Mononuclear cell (primary cell): ENCODE measurements at regions not wholly inside any gene's neighbourhood (a gene's known extent, or its start where the extent isn't known, plus 50 kb on each side); places are given as distances from the start of the nearest gene placed in this dataset.

ENCODE experiments used
- H3K27me3 ChIP-seq: 2 replicates; pipeline ENCODE4 v1.6.0; 2011; ENCODE audit warnings: low read length, control low read depth; ENCODE audit not compliant: insufficient read depth
- H3K4me1 ChIP-seq: 2 replicates; pipeline ENCODE4 v1.5.1; 2011; ENCODE audit warnings: mild to moderate bottlenecking, low read length, control low read depth; ENCODE audit not compliant: insufficient read depth
- H3K4me3 ChIP-seq: 2 replicates; pipeline ENCODE4 v1.5.1; 2011; ENCODE audit warnings: mild to moderate bottlenecking, low read length, moderate library complexity
- H3K9me3 ChIP-seq: 2 replicates; pipeline ENCODE4 v1.5.1; 2011; ENCODE audit warnings: low read depth, mild to moderate bottlenecking, control low read depth, low read length

GRCh38 chr16:73747328-73747727 lies 549.3 kb upstream of the PSMD7 start:
- H3K27me3 ChIP-seq: no peaks in the 10 kb centered on the region
- no peak overlapping the region for H3K4me3 ChIP-seq
- no peaks in the 10 kb centered on the region for H3K9me3 ChIP-seq
- no peaks in the 10 kb centered on the region for H3K4me1 ChIP-seq

- Histone ChIP-seq H3K4me3 (no peak overlapping the region), H3K4me1 (no peaks in the 10 kb centered on the region), H3K9me3 (no peaks in the 10 kb centered on the region), H3K27me3 (no peaks in the 10 kb centered on the region)
Measured at GRCh38 chr16:73746554-73746953, 550.1 kb upstream of the PSMD7 start.

- Histone ChIP-seq H3K4me1 (no peaks in the 10 kb centered on the region), H3K27me3 (no peaks in the 10 kb centered on the region), H3K4me3 (no peak overlapping the region), H3K9me3 (no peaks in the 10 kb centered on the region)
Measured at GRCh38 chr16:73743665-73744496, 552.7 kb upstream of the PSMD7 start.

GRCh38 chr16:73739049-73739769 lies 557.4 kb upstream of the PSMD7 start:
- no peaks in the 10 kb centered on the region for H3K27me3 ChIP-seq

GRCh38 chr16:73738266-73738665 lies 558.3 kb upstream of the PSMD7 start:
- H3K9me3 ChIP-seq: no peaks in the 10 kb centered on the region
- H3K4me1 ChIP-seq: no peaks in the 10 kb centered on the region
- no peak overlapping the region for H3K4me3 ChIP-seq
- no peaks in the 10 kb centered on the region for H3K27me3 ChIP-seq

More at GRCh38 chr16:73739049-73739769, 557.4 kb upstream of the PSMD7 start:
- H3K9me3 ChIP-seq: no peaks in the 10 kb centered on the region
- H3K4me3 ChIP-seq: no peak overlapping the region
- no peaks in the 10 kb centered on the region for H3K4me1 ChIP-seq

GRCh38 chr16:73737637-73738036 lies 559.0 kb upstream of the PSMD7 start:
- H3K27me3 ChIP-seq: no peaks in the 10 kb centered on the region
- no peaks in the 10 kb centered on the region for H3K4me1 ChIP-seq
- H3K4me3 ChIP-seq: no peak overlapping the region
- H3K9me3 ChIP-seq: no peaks in the 10 kb centered on the region

- H3K4me1 ChIP-seq: no peaks in the 10 kb centered on the region
- H3K27me3 ChIP-seq: no peaks in the 10 kb centered on the region
- H3K4me3 ChIP-seq: no peak overlapping the region
- H3K9me3 ChIP-seq: no peaks in the 10 kb centered on the region
Measured at GRCh38 chr16:73735954-73736353, 560.7 kb upstream of the PSMD7 start.

- Histone ChIP-seq H3K4me3 (no peak overlapping the region), H3K9me3 (no peaks in the 10 kb centered on the region), H3K27me3 (no peaks in the 10 kb centered on the region), H3K4me1 (no peaks in the 10 kb centered on the region)
Measured at GRCh38 chr16:73735018-73735417, 561.6 kb upstream of the PSMD7 start.

- H3K4me3 ChIP-seq: no peak overlapping the region
- no peaks in the 10 kb centered on the region for H3K27me3 ChIP-seq
- no peaks in the 10 kb centered on the region for H3K4me1 ChIP-seq
Measured at GRCh38 chr16:73732681-73733080, 563.9 kb upstream of the PSMD7 start.

GRCh38 chr16:73732143-73732542 lies 564.5 kb upstream of the PSMD7 start:
- H3K9me3 ChIP-seq: no peaks in the 10 kb centered on the region
- no peaks in the 10 kb centered on the region for H3K4me1 ChIP-seq
- no peaks in the 10 kb centered on the region for H3K27me3 ChIP-seq
- H3K4me3 ChIP-seq: no peak overlapping the region

More at GRCh38 chr16:73732681-73733080, 563.9 kb upstream of the PSMD7 start:
- no peaks in the 10 kb centered on the region for H3K9me3 ChIP-seq

- no peaks in the 10 kb centered on the region for H3K27me3 ChIP-seq
- no peak overlapping the region for H3K4me3 ChIP-seq
- H3K4me1 ChIP-seq: no peaks in the 10 kb centered on the region
- no peaks in the 10 kb centered on the region for H3K9me3 ChIP-seq
Measured at GRCh38 chr16:73730481-73731090, 566.0 kb upstream of the PSMD7 start.

GRCh38 chr16:73725156-73725555 lies 571.5 kb upstream of the PSMD7 start:
- Histone ChIP-seq H3K9me3 (no peaks in the 10 kb centered on the region), H3K27me3 (no peaks in the 10 kb centered on the region), H3K4me1 (no peaks in the 10 kb centered on the region), H3K4me3 (no peak overlapping the region)

- Histone ChIP-seq H3K9me3 (no peaks in the 10 kb centered on the region), H3K4me1 (no peaks in the 10 kb centered on the region), H3K4me3 (no peak overlapping the region), H3K27me3 (no peaks in the 10 kb centered on the region)
Measured at GRCh38 chr16:73724503-73724902, 572.1 kb upstream of the PSMD7 start.

GRCh38 chr16:73717266-73717974 lies 579.2 kb upstream of the PSMD7 start:
- Histone ChIP-seq H3K9me3 (no peaks in the 10 kb centered on the region), H3K4me3 (no peak overlapping the region), H3K4me1 (no peaks in the 10 kb centered on the region), H3K27me3 (no peaks in the 10 kb centered on the region)

GRCh38 chr16:73714976-73715375 lies 581.6 kb upstream of the PSMD7 start:
- Histone ChIP-seq H3K9me3 (no peaks in the 10 kb centered on the region), H3K4me1 (no peaks in the 10 kb centered on the region), H3K4me3 (no peak overlapping the region), H3K27me3 (no peaks in the 10 kb centered on the region)
